ENCODE measurements at regions not wholly inside any gene's neighbourhood (a gene's known extent, or its start where the extent isn't known, plus 50 kb on each side); places are given as distances from the start of the nearest gene placed in this dataset.

DNA sequence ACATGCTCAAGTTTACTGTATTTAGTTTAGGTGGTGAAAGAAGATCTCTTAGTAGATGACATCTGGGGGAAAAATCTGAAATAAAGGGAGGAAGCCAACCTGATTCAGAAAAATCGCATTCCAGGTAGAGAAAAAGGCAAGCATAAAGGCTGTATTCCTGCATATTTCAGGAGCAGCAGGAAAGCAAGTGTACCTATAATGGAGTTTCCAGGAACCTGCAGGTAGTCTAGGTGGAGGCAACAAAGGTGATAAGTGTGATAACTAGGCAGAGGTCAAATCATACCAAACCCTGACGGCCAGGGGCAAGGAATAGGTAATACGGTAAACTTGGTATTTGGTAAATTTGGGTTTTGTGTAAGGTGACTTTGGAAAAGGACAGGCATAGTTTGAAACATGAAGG lies 132.8 kb upstream of the GOT2 start:
- H4K20me1 ChIP-seq (ENCODE audit: insufficient read depth, low read length): no peaks in the 10 kb centered on the region
- TF ChIP-seq, protein P1, sequence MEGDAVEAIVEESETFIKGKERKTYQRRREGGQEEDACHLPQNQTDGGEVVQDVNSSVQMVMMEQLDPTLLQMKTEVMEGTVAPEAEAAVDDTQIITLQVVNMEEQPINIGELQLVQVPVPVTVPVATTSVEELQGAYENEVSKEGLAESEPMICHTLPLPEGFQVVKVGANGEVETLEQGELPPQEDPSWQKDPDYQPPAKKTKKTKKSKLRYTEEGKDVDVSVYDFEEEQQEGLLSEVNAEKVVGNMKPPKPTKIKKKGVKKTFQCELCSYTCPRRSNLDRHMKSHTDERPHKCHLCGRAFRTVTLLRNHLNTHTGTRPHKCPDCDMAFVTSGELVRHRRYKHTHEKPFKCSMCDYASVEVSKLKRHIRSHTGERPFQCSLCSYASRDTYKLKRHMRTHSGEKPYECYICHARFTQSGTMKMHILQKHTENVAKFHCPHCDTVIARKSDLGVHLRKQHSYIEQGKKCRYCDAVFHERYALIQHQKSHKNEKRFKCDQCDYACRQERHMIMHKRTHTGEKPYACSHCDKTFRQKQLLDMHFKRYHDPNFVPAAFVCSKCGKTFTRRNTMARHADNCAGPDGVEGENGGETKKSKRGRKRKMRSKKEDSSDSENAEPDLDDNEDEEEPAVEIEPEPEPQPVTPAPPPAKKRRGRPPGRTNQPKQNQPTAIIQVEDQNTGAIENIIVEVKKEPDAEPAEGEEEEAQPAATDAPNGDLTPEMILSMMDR (IDR thresholded peaks at IDR 0.05; ENCODE audit: extremely low read depth, low read depth, low read length): no peak
- no peak for DNase-seq (ENCODE audit: insufficient read length, low spot score, missing footprints)
- no peak overlapping the region for H3K27ac ChIP-seq (ENCODE audit: low read depth, low read length)
- H3K4me3 ChIP-seq (ENCODE audit: insufficient read depth, low read length): no peak overlapping the region
- no peaks in the 10 kb centered on the region for H3K9me3 ChIP-seq (ENCODE audit: low read depth, low read length)
- no peaks in the 10 kb centered on the region for H3K4me1 ChIP-seq (ENCODE audit: insufficient read depth, low read length)
- no peaks in the 10 kb centered on the region for H3K79me2 ChIP-seq (ENCODE audit: insufficient read depth, low read length)
- H3K27me3 ChIP-seq (ENCODE audit: insufficient read depth, low read length): no peaks in the 10 kb centered on the region
- no peaks in the 10 kb centered on the region for H3K36me3 ChIP-seq (ENCODE audit: insufficient read depth, low read length)
- H2AFZ ChIP-seq (ENCODE audit: low read length): no peak overlapping the region
- H3K4me2 ChIP-seq (ENCODE audit: insufficient read depth, low read length): no peak overlapping the region

- Histone ChIP-seq H3K4me3 (ENCODE audit: insufficient read depth, low read length) (no peak overlapping the region), H3K79me2 (ENCODE audit: insufficient read depth, low read length) (no peaks in the 10 kb centered on the region), H3K36me3 (ENCODE audit: insufficient read depth, low read length) (no peaks in the 10 kb centered on the region), H4K20me1 (ENCODE audit: insufficient read depth, low read length) (no peaks in the 10 kb centered on the region), H3K4me1 (ENCODE audit: insufficient read depth, low read length) (no peaks in the 10 kb centered on the region), H3K9me3 (ENCODE audit: low read depth, low read length) (no peaks in the 10 kb centered on the region), H3K27ac (ENCODE audit: low read depth, low read length) (no peak overlapping the region), H3K27me3 (ENCODE audit: insufficient read depth, low read length) (no peaks in the 10 kb centered on the region), H2AFZ (ENCODE audit: low read length) (no peak overlapping the region), H3K4me2 (ENCODE audit: insufficient read depth, low read length) (no peak overlapping the region)
- no peak for DNase-seq (ENCODE audit: insufficient read length, low spot score, missing footprints)
- TF ChIP-seq, protein P1 (IDR thresholded peaks at IDR 0.05; ENCODE audit: extremely low read depth, low read depth, low read length): no peak
Observed at GRCh38 chr16:58863761-58864160, 129.6 kb upstream of the GOT2 start.

- Histone ChIP-seq H3K27me3 (ENCODE audit: insufficient read depth, low read length) (no peaks in the 10 kb centered on the region), H3K79me2 (ENCODE audit: insufficient read depth, low read length) (no peaks in the 10 kb centered on the region), H4K20me1 (ENCODE audit: insufficient read depth, low read length) (no peaks in the 10 kb centered on the region), H3K36me3 (ENCODE audit: insufficient read depth, low read length) (no peaks in the 10 kb centered on the region), H3K27ac (ENCODE audit: low read depth, low read length) (no peak overlapping the region), H3K4me3 (ENCODE audit: insufficient read depth, low read length) (no peak overlapping the region), H3K9me3 (ENCODE audit: low read depth, low read length) (no peaks in the 10 kb centered on the region), H3K4me1 (ENCODE audit: insufficient read depth, low read length) (no peaks in the 10 kb centered on the region), H2AFZ (ENCODE audit: low read length) (no peak overlapping the region), H3K4me2 (ENCODE audit: insufficient read depth, low read length) (no peak overlapping the region)
- no peak for DNase-seq (ENCODE audit: insufficient read length, low spot score, missing footprints)
- TF ChIP-seq, protein P1 (IDR thresholded peaks at IDR 0.05; ENCODE audit: extremely low read depth, low read depth, low read length): no peak
Observed at GRCh38 chr16:58863042-58863441, 128.9 kb upstream of the GOT2 start.

GRCh38 chr16:58862334-58863021 lies 128.4 kb upstream of the GOT2 start:
- TF ChIP-seq, protein P1 (IDR thresholded peaks at IDR 0.05; ENCODE audit: extremely low read depth, low read depth, low read length): no peak
- H2AFZ ChIP-seq (ENCODE audit: low read length): no peak overlapping the region

More at GRCh38 chr16:58862334-58863021, 128.4 kb upstream of the GOT2 start:
- DNase-seq (ENCODE audit: insufficient read length, low spot score, missing footprints): no peak
- no peaks in the 10 kb centered on the region for H3K27me3 ChIP-seq (ENCODE audit: insufficient read depth, low read length)
- no peak overlapping the region for H3K27ac ChIP-seq (ENCODE audit: low read depth, low read length)
- no peaks in the 10 kb centered on the region for H3K79me2 ChIP-seq (ENCODE audit: insufficient read depth, low read length)
- H3K4me1 ChIP-seq (ENCODE audit: insufficient read depth, low read length): no peaks in the 10 kb centered on the region
- no peaks in the 10 kb centered on the region for H3K9me3 ChIP-seq (ENCODE audit: low read depth, low read length)
- no peaks in the 10 kb centered on the region for H3K36me3 ChIP-seq (ENCODE audit: insufficient read depth, low read length)
- no peaks in the 10 kb centered on the region for H4K20me1 ChIP-seq (ENCODE audit: insufficient read depth, low read length)
- no peak overlapping the region for H3K4me2 ChIP-seq (ENCODE audit: insufficient read depth, low read length)
- no peak overlapping the region for H3K4me3 ChIP-seq (ENCODE audit: insufficient read depth, low read length)
